KMS-11 (cell line): ENCODE measurements at regions not wholly inside any gene's neighbourhood (a gene's known extent, or its start where the extent isn't known, plus 50 kb on each side); places are given as distances from the start of the nearest gene placed in this dataset.
"Not testable (repeated sequence)": the region's sequence is repeated elsewhere in the genome, so short reads cannot be mapped to it uniquely, and the experiment has no call there.

Experiments
- H2AFZ ChIP-seq: fragments of 200-600 bp; sonication (generic); 2 replicates; pipeline ENCODE4 v1.6.1; 2016; ENCODE audit warnings: antibody characterized with exemption, mixed run types, low read depth
- H3K27ac ChIP-seq: fragments of 200-600 bp; sonication (generic); 2 replicates; pipeline ENCODE4 v1.6.1; 2016; ENCODE audit warnings: mild to moderate bottlenecking, mixed run types
- H3K27me3 ChIP-seq: fragments of 200-600 bp; sonication (generic); 2 replicates; pipeline ENCODE4 v1.6.1; 2017; ENCODE audit warnings: mild to moderate bottlenecking, low read depth, mixed run types, moderate library complexity; ENCODE audit not compliant: insufficient read depth
- H3K36me3 ChIP-seq: fragments of 200-600 bp; sonication (generic); 2 replicates; pipeline ENCODE4 v1.6.1; 2017; ENCODE audit warnings: mild to moderate bottlenecking, mixed run types; ENCODE audit not compliant: insufficient read depth
- H3K4me1 ChIP-seq: fragments of 200-600 bp; sonication (generic); 2 replicates; pipeline ENCODE4 v1.6.1; 2016; ENCODE audit warnings: mild to moderate bottlenecking, low read depth, mixed run types; ENCODE audit not compliant: poor library complexity, severe bottlenecking
- H3K4me2 ChIP-seq: fragments of 200-600 bp; sonication (generic); 2 replicates; pipeline ENCODE4 v1.7.0; 2016; ENCODE audit warnings: mild to moderate bottlenecking, mixed run types
- H3K4me3 ChIP-seq: fragments of 200-600 bp; sonication (generic); IDR thresholded peaks from 2 replicates; pipeline ENCODE4 v1.6.1; 2017; ENCODE audit warnings: low read depth, low read length, mixed read lengths; ENCODE audit not compliant: insufficient read depth
- H3K79me2 ChIP-seq: fragments of 200-600 bp; sonication (generic); 2 replicates; pipeline ENCODE4 v1.6.1; 2016; ENCODE audit warnings: low read depth, mixed run types; ENCODE audit not compliant: insufficient read depth
- H3K9ac ChIP-seq: fragments of 200-600 bp; sonication (generic); 2 replicates; pipeline ENCODE4 v1.6.1; 2016; ENCODE audit warnings: mild to moderate bottlenecking, mixed run types
- H4K20me1 ChIP-seq: fragments of 200-600 bp; sonication (generic); 2 replicates; pipeline ENCODE4 v1.6.1; 2016; ENCODE audit warnings: mild to moderate bottlenecking, mixed run types; ENCODE audit not compliant: insufficient read depth
- TF ChIP-seq, protein P1 (sequence below): fragments of 200-600 bp; sonication (generic); conservative IDR thresholded peaks from 2 replicates; pipeline ENCODE4 v1.6.1; 2017; ENCODE audit warnings: low read depth, mild to moderate bottlenecking, antibody characterized with exemption, low read length, moderate library complexity, mixed read lengths

DNA sequence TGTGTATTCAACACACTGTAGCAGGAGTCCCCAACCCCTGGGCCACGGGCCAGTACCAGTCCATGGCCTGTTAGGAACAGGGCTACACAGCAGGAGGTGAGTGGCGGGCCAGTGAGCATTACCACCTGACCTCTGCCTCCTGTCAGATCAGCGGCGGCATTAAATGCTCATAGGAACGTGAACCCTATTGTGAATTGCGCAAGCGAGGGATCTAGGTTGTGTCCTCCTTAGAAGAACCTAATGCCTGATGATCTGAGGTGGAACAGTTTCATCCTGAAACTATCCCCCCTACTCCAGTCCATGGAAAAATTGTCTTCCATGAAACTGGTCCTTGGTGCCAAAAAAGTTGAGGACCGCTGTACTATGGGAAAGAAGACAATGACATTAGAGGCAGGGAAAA, 386.9 kb downstream of the PREX1 start:
- Histone ChIP-seq H3K27ac (no peak overlapping the region), H3K9ac (no peak overlapping the region), H3K4me3 (no peak overlapping the region), H2AFZ (no peak overlapping the region), H3K4me2 (no peak overlapping the region), H3K79me2 (no peaks in the 10 kb centered on the region), H4K20me1 (no peaks in the 10 kb centered on the region), H3K36me3 (no peaks in the 10 kb centered on the region), H3K4me1 (no peaks in the 10 kb centered on the region), H3K27me3 (peaks cover 33% of the 10 kb centered on the region)
- TF ChIP-seq, protein P1, sequence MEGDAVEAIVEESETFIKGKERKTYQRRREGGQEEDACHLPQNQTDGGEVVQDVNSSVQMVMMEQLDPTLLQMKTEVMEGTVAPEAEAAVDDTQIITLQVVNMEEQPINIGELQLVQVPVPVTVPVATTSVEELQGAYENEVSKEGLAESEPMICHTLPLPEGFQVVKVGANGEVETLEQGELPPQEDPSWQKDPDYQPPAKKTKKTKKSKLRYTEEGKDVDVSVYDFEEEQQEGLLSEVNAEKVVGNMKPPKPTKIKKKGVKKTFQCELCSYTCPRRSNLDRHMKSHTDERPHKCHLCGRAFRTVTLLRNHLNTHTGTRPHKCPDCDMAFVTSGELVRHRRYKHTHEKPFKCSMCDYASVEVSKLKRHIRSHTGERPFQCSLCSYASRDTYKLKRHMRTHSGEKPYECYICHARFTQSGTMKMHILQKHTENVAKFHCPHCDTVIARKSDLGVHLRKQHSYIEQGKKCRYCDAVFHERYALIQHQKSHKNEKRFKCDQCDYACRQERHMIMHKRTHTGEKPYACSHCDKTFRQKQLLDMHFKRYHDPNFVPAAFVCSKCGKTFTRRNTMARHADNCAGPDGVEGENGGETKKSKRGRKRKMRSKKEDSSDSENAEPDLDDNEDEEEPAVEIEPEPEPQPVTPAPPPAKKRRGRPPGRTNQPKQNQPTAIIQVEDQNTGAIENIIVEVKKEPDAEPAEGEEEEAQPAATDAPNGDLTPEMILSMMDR: no peak

DNA sequence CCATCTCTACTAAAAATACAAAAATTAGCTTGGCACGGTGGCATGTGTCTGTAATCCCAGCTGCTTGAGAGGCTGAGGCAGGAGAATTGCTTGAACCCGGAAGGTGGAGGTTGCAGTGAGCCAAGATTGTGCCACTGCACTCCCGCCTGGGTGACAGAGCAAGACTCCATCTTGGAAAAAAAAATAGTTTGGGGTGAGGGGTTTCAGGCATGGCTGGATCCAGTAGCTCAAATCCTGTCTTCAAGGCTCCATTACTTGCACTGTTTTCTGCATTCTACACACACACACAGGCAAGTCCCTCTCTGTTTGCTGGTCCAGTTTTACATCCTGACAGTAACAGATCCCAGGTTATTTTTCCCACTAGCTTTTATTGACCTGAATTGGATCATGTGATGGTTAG, 387.5 kb downstream of the PREX1 start:
- H2AFZ ChIP-seq, H4K20me1 ChIP-seq, H3K4me1 ChIP-seq, H3K79me2 ChIP-seq, H3K27ac ChIP-seq, H3K4me3 ChIP-seq, H3K4me2 ChIP-seq, H3K36me3 ChIP-seq, H3K9ac ChIP-seq: not testable (repeated sequence)
- peaks cover 26% of the 10 kb centered on the region; the same call in 1 of the 2 replicates for H3K27me3 ChIP-seq

DNA sequence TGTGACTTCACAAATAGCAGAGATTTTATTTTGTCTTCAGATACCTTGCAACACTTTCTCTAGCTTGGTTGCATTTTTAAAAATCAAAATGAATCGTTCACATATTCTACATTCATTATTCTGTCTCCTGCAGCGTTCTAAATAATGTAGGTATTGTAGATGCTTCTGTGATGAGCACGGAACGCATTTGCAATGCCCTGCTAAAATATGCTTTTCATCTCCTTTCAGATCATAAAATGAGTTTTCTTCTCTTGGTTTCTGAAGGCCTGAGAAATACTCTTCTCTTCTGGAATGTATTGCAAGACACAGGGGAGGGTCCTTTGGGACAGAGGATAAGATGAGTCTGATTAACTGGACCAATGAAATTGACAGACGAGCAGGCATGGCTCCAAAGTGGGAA, 390.7 kb downstream of the PREX1 start:
- H3K27me3 ChIP-seq: peaks cover 14% of the 10 kb centered on the region; the same call in 1 of the 2 replicates

DNA sequence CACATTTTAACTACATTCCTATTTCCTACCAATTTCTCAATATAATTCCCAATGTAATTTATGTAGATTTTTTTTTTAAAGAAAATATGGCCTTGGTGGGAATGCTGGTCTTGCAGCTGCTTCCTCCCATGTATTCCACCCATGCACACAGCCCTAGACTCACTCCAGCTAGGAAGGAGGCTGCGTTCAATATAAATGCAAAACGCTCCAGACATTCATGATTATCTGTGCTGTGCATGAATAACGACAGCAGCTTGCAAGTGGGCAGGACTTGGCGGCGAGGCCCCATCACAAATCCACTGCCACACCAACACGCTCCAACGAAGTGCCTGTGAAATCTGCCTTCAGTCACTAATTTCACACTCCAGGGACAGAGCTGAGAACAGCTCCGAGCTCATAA, 391.2 kb downstream of the PREX1 start:
- H3K36me3 ChIP-seq, H3K27ac ChIP-seq, H3K4me2 ChIP-seq, H3K79me2 ChIP-seq, H3K4me1 ChIP-seq, H2AFZ ChIP-seq, H3K4me3 ChIP-seq, H4K20me1 ChIP-seq, H3K9ac ChIP-seq: not testable (repeated sequence)
- peaks cover 17% of the 10 kb centered on the region; the same call in 1 of the 2 replicates for H3K27me3 ChIP-seq

More for the DNA sequence above, 390.7 kb downstream of the PREX1 start:
- H3K4me2 ChIP-seq: no peak overlapping the region
- no peaks in the 10 kb centered on the region for H3K79me2 ChIP-seq
- TF ChIP-seq, protein P1: no peak
- no peak overlapping the region for H2AFZ ChIP-seq
- no peak overlapping the region for H3K9ac ChIP-seq
- no peaks in the 10 kb centered on the region for H3K36me3 ChIP-seq
- H3K4me3 ChIP-seq: no peak overlapping the region
- no peaks in the 10 kb centered on the region for H4K20me1 ChIP-seq
- H3K4me1 ChIP-seq: no peaks in the 10 kb centered on the region
- H3K27ac ChIP-seq: no peak overlapping the region

DNA sequence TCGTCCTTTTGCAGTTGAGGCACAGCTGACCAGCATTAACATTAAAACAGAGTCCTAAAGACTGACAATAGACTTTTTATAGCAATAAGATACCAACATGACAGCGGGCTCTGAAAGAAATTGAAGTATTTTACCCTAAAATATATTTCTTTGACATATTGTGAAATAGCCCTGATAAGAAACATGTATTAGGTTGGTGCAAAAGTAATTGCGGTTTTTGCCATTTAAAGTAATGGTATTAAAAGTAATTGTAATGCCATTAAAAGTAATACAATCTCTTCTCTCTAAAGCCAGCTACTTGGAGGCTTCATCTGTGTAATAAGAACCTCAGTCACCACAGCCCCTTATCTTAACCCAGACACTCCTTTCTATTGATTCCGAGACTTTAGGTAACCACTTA, 394.6 kb downstream of the PREX1 start:
- H3K27ac ChIP-seq: no peak overlapping the region
- TF ChIP-seq, protein P1: no peak
- no peak overlapping the region for H3K4me3 ChIP-seq
- no peak overlapping the region for H3K9ac ChIP-seq
- H3K4me2 ChIP-seq: no peak overlapping the region
- H2AFZ ChIP-seq: no peak overlapping the region
- H3K36me3 ChIP-seq: no peaks in the 10 kb centered on the region
- no peaks in the 10 kb centered on the region for H3K79me2 ChIP-seq
- peaks cover 11% of the 10 kb centered on the region; the same call in 1 of the 2 replicates for H3K27me3 ChIP-seq
- no peaks in the 10 kb centered on the region for H3K4me1 ChIP-seq
- no peaks in the 10 kb centered on the region for H4K20me1 ChIP-seq
